ENCODE measurements at regions not wholly inside any gene's neighbourhood (a gene's known extent, or its start where the extent isn't known, plus 50 kb on each side); places are given as distances from the start of the nearest gene placed in this dataset.

- Histone ChIP-seq H3K36me3 (ENCODE audit: insufficient read depth, low read length) (no peaks in the 10 kb centered on the region), H3K9ac (ENCODE audit: low read depth, low read length) (no peak overlapping the region), H3K9me3 (ENCODE audit: control insufficient read depth, insufficient read depth, low read length) (no peaks in the 10 kb centered on the region), H3K4me1 (ENCODE audit: insufficient read depth, low read length) (no peaks in the 10 kb centered on the region; the same call in 1 of the 2 replicates)
These were observed 166.6 kb downstream of the SLC28A3 start for GRCh38 chr9:84173961-84174360.

- H3K36me3 ChIP-seq (ENCODE audit: insufficient read depth, low read length), result no peaks in the 10 kb centered on the region
These were observed 166.1 kb downstream of the SLC28A3 start for GRCh38 chr9:84174486-84174885.

DNA sequence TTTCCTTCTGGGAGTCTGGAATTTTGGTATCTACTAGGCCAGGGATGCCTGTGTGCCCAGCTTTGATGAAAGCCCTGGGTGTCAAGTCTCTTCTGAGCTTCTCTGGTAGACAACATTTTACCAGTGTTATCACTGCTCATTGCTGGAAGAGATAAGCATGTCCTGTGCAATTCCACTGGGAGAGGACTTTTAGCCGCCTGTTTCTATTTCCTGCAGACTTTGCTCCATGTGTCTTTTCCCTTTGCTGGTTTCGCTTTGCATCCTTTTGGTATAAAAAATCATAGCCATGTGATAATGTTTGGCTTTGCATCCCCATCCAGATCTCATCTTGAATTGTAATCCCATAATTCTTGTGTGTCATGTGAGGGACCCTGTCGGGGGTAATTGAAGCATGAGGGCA lies 163.2 kb downstream of the SLC28A3 start:
- Histone ChIP-seq H3K9me3 (ENCODE audit: control insufficient read depth, insufficient read depth, low read length) (no peaks in the 10 kb centered on the region), H3K36me3 (ENCODE audit: insufficient read depth, low read length) (no peaks in the 10 kb centered on the region), H3K4me1 (ENCODE audit: insufficient read depth, low read length) (no peaks in the 10 kb centered on the region; the same call in 1 of the 2 replicates), H3K9ac (ENCODE audit: low read depth, low read length) (no peak overlapping the region)

More at GRCh38 chr9:84174486-84174885, 166.1 kb downstream of the SLC28A3 start:
- H3K9me3 ChIP-seq (ENCODE audit: control insufficient read depth, insufficient read depth, low read length), result no peaks in the 10 kb centered on the region
- H3K9ac ChIP-seq (ENCODE audit: low read depth, low read length), result no peak overlapping the region
- no peaks in the 10 kb centered on the region; the same call in 1 of the 2 replicates for H3K4me1 ChIP-seq (ENCODE audit: insufficient read depth, low read length)

DNA sequence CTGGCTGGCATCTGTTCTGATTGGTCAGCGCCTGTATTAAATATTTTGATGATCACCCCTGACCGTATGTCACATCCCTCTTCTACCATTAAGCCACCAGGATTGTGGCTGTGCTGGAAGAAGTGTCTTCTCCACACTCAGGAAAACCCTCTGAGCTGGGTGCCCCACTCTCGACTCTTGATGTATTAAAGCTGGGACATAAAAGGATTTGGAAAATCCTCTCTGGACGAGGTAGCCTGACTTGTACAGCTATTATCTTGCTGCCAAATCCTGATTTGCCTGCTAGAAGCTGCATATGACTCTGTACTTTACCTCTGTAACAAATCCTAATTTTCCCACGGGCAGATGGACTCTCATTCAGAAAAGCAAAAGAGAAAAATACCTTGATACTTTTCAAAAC lies 161.0 kb downstream of the SLC28A3 start:
- no peak overlapping the region for H3K9ac ChIP-seq (ENCODE audit: low read depth, low read length)
- H3K36me3 ChIP-seq (ENCODE audit: insufficient read depth, low read length), result no peaks in the 10 kb centered on the region
- no peaks in the 10 kb centered on the region for H3K9me3 ChIP-seq (ENCODE audit: control insufficient read depth, insufficient read depth, low read length)
- H3K4me1 ChIP-seq (ENCODE audit: insufficient read depth, low read length), result no peaks in the 10 kb centered on the region; the same call in 1 of the 2 replicates

- Histone ChIP-seq H3K36me3 (ENCODE audit: insufficient read depth, low read length) (no peaks in the 10 kb centered on the region), H3K4me1 (ENCODE audit: insufficient read depth, low read length) (no peaks in the 10 kb centered on the region; the same call in 1 of the 2 replicates), H3K9me3 (ENCODE audit: control insufficient read depth, insufficient read depth, low read length) (no peaks in the 10 kb centered on the region), H3K9ac (ENCODE audit: low read depth, low read length) (no peak overlapping the region)
These were observed 153.5 kb downstream of the SLC28A3 start for GRCh38 chr9:84187090-84187489.

DNA sequence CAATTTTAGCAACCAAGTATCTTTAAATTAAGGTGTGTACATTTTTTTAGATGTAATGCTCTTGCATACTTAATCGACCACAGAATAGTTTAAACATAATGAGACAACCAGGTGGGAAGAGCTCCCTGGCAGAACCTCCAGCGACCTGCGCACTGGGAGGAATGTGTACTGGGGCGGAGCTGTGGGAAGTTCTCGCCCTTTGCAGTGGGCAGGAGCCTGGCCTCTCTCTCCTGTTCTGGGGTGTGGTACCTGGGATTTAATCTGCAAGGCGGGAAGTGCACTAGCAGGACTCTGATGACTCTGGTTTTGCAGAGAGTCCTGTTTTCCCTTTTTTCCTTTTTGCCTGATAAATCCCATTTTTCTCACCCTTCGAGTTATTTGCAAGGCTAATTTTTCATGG lies 150.7 kb downstream of the SLC28A3 start:
- no peak overlapping the region for H3K9ac ChIP-seq (ENCODE audit: low read depth, low read length)
- H3K36me3 ChIP-seq (ENCODE audit: insufficient read depth, low read length), result no peaks in the 10 kb centered on the region
- H3K9me3 ChIP-seq (ENCODE audit: control insufficient read depth, insufficient read depth, low read length), result no peaks in the 10 kb centered on the region
- no peaks in the 10 kb centered on the region for H3K4me1 ChIP-seq (ENCODE audit: insufficient read depth, low read length)

- no peaks in the 10 kb centered on the region for H3K36me3 ChIP-seq (ENCODE audit: insufficient read depth, low read length)
- no peaks in the 10 kb centered on the region for H3K9me3 ChIP-seq (ENCODE audit: control insufficient read depth, insufficient read depth, low read length)
- H3K9ac ChIP-seq (ENCODE audit: low read depth, low read length), result no peak overlapping the region
- H3K4me1 ChIP-seq (ENCODE audit: insufficient read depth, low read length), result no peaks in the 10 kb centered on the region
These were observed 150.1 kb downstream of the SLC28A3 start for GRCh38 chr9:84190411-84190810.

- H3K36me3 ChIP-seq (ENCODE audit: insufficient read depth, low read length), result no peaks in the 10 kb centered on the region
- no peak overlapping the region for H3K9ac ChIP-seq (ENCODE audit: low read depth, low read length)
- no peaks in the 10 kb centered on the region for H3K4me1 ChIP-seq (ENCODE audit: insufficient read depth, low read length)
- H3K9me3 ChIP-seq (ENCODE audit: control insufficient read depth, insufficient read depth, low read length), result no peaks in the 10 kb centered on the region
These were observed 133.7 kb downstream of the SLC28A3 start for GRCh38 chr9:84206801-84207370.

DNA sequence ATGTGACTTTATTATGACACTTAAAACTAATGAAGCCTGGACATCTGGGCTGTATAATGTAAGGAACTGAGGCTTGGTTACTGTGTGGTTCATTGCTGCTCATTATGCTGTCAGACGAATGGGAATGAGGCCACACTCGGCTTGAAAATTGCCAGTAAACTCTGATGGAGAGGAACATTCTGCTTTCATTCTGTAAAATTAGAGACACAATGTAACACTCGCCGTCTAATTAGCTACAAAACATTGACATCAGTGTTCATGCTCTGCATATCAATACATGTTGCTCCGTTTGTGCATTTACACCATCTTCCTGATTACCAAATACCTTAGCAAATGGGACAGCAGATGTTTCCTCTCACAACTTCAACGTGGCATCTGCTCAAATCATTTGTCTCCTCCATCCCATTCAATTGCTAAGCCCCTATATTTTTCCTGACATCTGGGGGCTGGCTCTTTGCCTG lies 133.0 kb downstream of the SLC28A3 start:
- H3K9ac ChIP-seq (ENCODE audit: low read depth, low read length), result no peak overlapping the region
- H3K9me3 ChIP-seq (ENCODE audit: control insufficient read depth, insufficient read depth, low read length), result no peaks in the 10 kb centered on the region
- H3K4me1 ChIP-seq (ENCODE audit: insufficient read depth, low read length), result no peaks in the 10 kb centered on the region
- no peaks in the 10 kb centered on the region for H3K36me3 ChIP-seq (ENCODE audit: insufficient read depth, low read length)

- no peaks in the 10 kb centered on the region for H3K4me1 ChIP-seq (ENCODE audit: insufficient read depth, low read length)
- H3K9ac ChIP-seq (ENCODE audit: low read depth, low read length), result no peak overlapping the region
- no peaks in the 10 kb centered on the region for H3K36me3 ChIP-seq (ENCODE audit: insufficient read depth, low read length)
- H3K9me3 ChIP-seq (ENCODE audit: control insufficient read depth, insufficient read depth, low read length), result no peaks in the 10 kb centered on the region; the same call in 1 of the 2 replicates
These were observed 128.3 kb downstream of the SLC28A3 start for GRCh38 chr9:84212246-84212645.

- Histone ChIP-seq H3K4me1 (ENCODE audit: insufficient read depth, low read length) (no peaks in the 10 kb centered on the region), H3K9ac (ENCODE audit: low read depth, low read length) (no peak overlapping the region)
These were observed 127.6 kb downstream of the SLC28A3 start for GRCh38 chr9:84212982-84213381.

GRCh38 chr9:84216151-84216550 lies 124.4 kb downstream of the SLC28A3 start:
- no peaks in the 10 kb centered on the region; the same call in 1 of the 2 replicates for H3K9me3 ChIP-seq (ENCODE audit: control insufficient read depth, insufficient read depth, low read length)
- no peak overlapping the region for H3K9ac ChIP-seq (ENCODE audit: low read depth, low read length)
- H3K36me3 ChIP-seq (ENCODE audit: insufficient read depth, low read length), result no peaks in the 10 kb centered on the region
- H3K4me1 ChIP-seq (ENCODE audit: insufficient read depth, low read length), result no peaks in the 10 kb centered on the region

More at GRCh38 chr9:84212982-84213381, 127.6 kb downstream of the SLC28A3 start:
- Histone ChIP-seq H3K36me3 (ENCODE audit: insufficient read depth, low read length) (no peaks in the 10 kb centered on the region), H3K9me3 (ENCODE audit: control insufficient read depth, insufficient read depth, low read length) (no peaks in the 10 kb centered on the region; the same call in 1 of the 2 replicates)

- Histone ChIP-seq H3K9ac (ENCODE audit: low read depth, low read length) (no peak overlapping the region), H3K36me3 (ENCODE audit: insufficient read depth, low read length) (no peaks in the 10 kb centered on the region), H3K4me1 (ENCODE audit: insufficient read depth, low read length) (no peaks in the 10 kb centered on the region), H3K9me3 (ENCODE audit: control insufficient read depth, insufficient read depth, low read length) (peaks cover 6% of the 10 kb centered on the region)
These were observed 122.2 kb downstream of the SLC28A3 start for GRCh38 chr9:84218322-84218721.

GRCh38 chr9:84224246-84224645 lies 116.3 kb downstream of the SLC28A3 start:
- Histone ChIP-seq H3K9ac (ENCODE audit: low read depth, low read length) (no peak overlapping the region), H3K9me3 (ENCODE audit: control insufficient read depth, insufficient read depth, low read length) (peaks cover 6% of the 10 kb centered on the region), H3K4me1 (ENCODE audit: insufficient read depth, low read length) (peaks cover 12% of the 10 kb centered on the region), H3K36me3 (ENCODE audit: insufficient read depth, low read length) (no peaks in the 10 kb centered on the region)
